ENCODE measurements at regions not wholly inside any gene's neighbourhood (a gene's known extent, or its start where the extent isn't known, plus 50 kb on each side); places are given as distances from the start of the nearest gene placed in this dataset.

GRCh38 chr2:223474893-223475292 is 127.3 kb downstream of the SCG2 start (continued):
- TF ChIP-seq MYNN (CRISPR knock-in tag; IDR thresholded peaks at IDR 0.05; ENCODE audit: low read depth) (no peak), TAF1 (CRISPR knock-in tag; IDR thresholded peaks at IDR 0.05) (no peak), ZNF430 (CRISPR knock-in tag; IDR thresholded peaks at IDR 0.05) (no peak), GMEB2 (CRISPR knock-in tag; IDR thresholded peaks at IDR 0.05; ENCODE audit: low read depth) (no peak), ARNT2 (CRISPR knock-in tag; IDR thresholded peaks at IDR 0.05; ENCODE audit: low read depth) (no peak)

GRCh38 chr2:223475901-223476300 is 126.3 kb downstream of the SCG2 start:
- BruUV-seq (replicated peaks) = no TSS peak
- no peak for TF ChIP-seq ZNF563 (CRISPR knock-in tag; IDR thresholded peaks at IDR 0.05)
- no peak for TF ChIP-seq ZNF34 (CRISPR knock-in tag; IDR thresholded peaks at IDR 0.05; ENCODE audit: borderline replicate concordance)
- no peak for TF ChIP-seq PAXIP1 (CRISPR knock-in tag; conservative IDR thresholded peaks at IDR 0.05)
- no peak for TF ChIP-seq ZMAT3 (CRISPR knock-in tag; conservative IDR thresholded peaks at IDR 0.05)
- no peak for TF ChIP-seq ZSCAN25 (CRISPR knock-in tag; IDR thresholded peaks at IDR 0.05)
- TF ChIP-seq ZNF788 (CRISPR knock-in tag; IDR thresholded peaks at IDR 0.05; ENCODE audit: borderline replicate concordance) = no peak
- TF ChIP-seq KMT2B (CRISPR knock-in tag; IDR thresholded peaks at IDR 0.05) = no peak
- TF ChIP-seq ZNF512 (CRISPR knock-in tag; IDR thresholded peaks at IDR 0.05) = no peak
- TF ChIP-seq ZNF850 (CRISPR knock-in tag; conservative IDR thresholded peaks at IDR 0.05) = no peak
- no peak for TF ChIP-seq SRSF9 (IDR thresholded peaks at IDR 0.05; ENCODE audit: borderline replicate concordance, insufficient read depth, low read depth, low read length, poor library complexity, severe bottlenecking)
- no peak for TF ChIP-seq HDAC1 (CRISPR knock-in tag; IDR thresholded peaks at IDR 0.05)
- Histone ChIP-seq H3K9me3 (ENCODE audit: low read length) (no peaks in the 10 kb centered on the region), H3K79me2 (ENCODE audit: insufficient read depth, low read length) (no peaks in the 10 kb centered on the region), H3K4me3 (replicated peaks in 1 of 3; ENCODE audit: insufficient read depth in 1 of 3, low read depth in 2 of 3, low read length in 3 of 3) (no peak overlapping the region), H3K9ac (ENCODE audit: insufficient read depth, low read depth, low read length) (no peak overlapping the region), H3K4me2 (ENCODE audit: low read depth, low read length) (no peak overlapping the region), H3K36me3 (replicated peaks in 1 of 2; ENCODE audit: control insufficient read depth in 1 of 2, insufficient read depth in 2 of 2, low read length in 2 of 2) (no peaks in the 10 kb centered on the region), H3K27me3 (ENCODE audit: control insufficient read depth in 1 of 2, insufficient read depth in 2 of 2, low read length in 2 of 2) (no peaks in the 10 kb centered on the region), H3K27ac (ENCODE audit: extremely low read length, insufficient read depth, low read length) (no peak overlapping the region), H3K4me1 (ENCODE audit: insufficient read depth, low read length) (no peaks in the 10 kb centered on the region), H4K20me1 (ENCODE audit: insufficient read depth, low read length) (no peaks in the 10 kb centered on the region), H2AFZ (ENCODE audit: low read length) (no peak overlapping the region)
- intact Hi-C loops (cut with micrococcal nuclease; ENCODE audit: unreplicated experiment) = no loop called here
- in situ Hi-C loops (cut with HindIII; ENCODE audit: extremely low pct_ligation_motif_present, low pct_unique_long_range_greater_than_20kb) = no loop called here
- DNase-seq (ENCODE audit: low spot score) = no peak
- 1% methylated on average over 2 of the region's 2 CpGs for whole genome bisulfite sequencing (ENCODE audit: low lambda C conversion rate)
- ChIA-PET CTCF (ENCODE audit: low intra/inter-chr PET ratio, low total read pairs) (no interaction called here), POLR2A (no interaction called here)
- no peak for ATAC-seq
- no peak for FAIRE-seq

All from HepG2 (cell line).